ENCODE measurements at regions not wholly inside any gene's neighbourhood (a gene's known extent, or its start where the extent isn't known, plus 50 kb on each side); places are given as distances from the start of the nearest gene placed in this dataset.

DNA sequence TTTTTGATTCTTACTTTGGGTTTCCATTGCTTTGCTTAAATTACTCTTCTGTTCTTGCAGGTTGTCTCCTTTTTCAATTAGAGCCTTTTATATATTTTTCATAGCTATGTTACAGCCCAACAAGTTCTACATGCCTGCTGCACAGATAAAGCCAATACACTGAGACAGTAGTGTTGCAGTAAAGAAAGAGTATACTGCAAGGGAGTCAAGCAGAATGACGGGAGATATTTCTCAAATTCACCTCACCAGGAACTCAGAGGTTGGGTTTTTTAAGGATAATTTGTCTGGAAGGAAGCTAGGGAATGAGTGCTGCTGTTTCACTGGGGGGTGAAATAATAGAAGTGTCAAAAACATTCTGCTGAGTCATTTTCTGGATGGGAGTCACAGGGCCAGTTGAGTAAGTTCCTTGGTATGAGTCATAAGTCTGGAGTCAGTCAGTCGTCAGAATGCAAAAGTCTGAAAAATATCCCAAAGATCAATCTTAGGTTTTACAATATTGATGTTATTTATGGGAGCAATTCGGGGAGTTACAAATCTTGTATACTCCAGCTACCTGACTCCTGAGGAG, 193.0 kb upstream of the RGPD4 start (continued):
- peak; percentile 79; the same call in 1 of the 2 replicates for TF ChIP-seq FOSL2 (IDR thresholded peaks at IDR 0.05; ENCODE audit: borderline replicate concordance, low read depth)
- peak; percentile 69 for TF ChIP-seq JUND (IDR thresholded peaks at IDR 0.05)
- TF ChIP-seq REST (IDR thresholded peaks at IDR 0.05; ENCODE audit: low read depth, low read length): no peak
- no peak for TF ChIP-seq RFX5 (IDR thresholded peaks at IDR 0.05; ENCODE audit: low read length)
- peak; percentile 64 for TF ChIP-seq TCF12 (IDR thresholded peaks at IDR 0.05)
- TF ChIP-seq, protein P1, sequence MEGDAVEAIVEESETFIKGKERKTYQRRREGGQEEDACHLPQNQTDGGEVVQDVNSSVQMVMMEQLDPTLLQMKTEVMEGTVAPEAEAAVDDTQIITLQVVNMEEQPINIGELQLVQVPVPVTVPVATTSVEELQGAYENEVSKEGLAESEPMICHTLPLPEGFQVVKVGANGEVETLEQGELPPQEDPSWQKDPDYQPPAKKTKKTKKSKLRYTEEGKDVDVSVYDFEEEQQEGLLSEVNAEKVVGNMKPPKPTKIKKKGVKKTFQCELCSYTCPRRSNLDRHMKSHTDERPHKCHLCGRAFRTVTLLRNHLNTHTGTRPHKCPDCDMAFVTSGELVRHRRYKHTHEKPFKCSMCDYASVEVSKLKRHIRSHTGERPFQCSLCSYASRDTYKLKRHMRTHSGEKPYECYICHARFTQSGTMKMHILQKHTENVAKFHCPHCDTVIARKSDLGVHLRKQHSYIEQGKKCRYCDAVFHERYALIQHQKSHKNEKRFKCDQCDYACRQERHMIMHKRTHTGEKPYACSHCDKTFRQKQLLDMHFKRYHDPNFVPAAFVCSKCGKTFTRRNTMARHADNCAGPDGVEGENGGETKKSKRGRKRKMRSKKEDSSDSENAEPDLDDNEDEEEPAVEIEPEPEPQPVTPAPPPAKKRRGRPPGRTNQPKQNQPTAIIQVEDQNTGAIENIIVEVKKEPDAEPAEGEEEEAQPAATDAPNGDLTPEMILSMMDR (IDR thresholded peaks at IDR 0.05): no peak

DNA sequence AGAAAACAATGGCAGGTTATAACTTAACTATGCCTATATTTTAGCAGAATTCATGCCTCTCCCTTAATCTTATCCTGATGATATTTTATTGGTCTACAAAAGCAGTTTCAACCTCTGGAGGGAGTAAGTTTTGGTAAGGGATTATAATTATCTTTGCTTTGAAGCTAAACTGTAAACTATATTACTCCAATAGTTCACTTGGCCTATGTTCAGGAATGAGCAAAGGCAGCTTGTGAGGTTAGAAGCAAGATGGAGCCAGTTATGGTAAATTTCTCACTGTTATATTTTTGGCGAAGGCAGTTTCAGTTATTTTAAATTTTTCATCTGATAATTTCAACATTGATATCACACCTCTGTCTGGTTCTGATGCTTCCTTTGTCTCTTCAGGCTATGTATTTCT, 192.5 kb upstream of the RGPD4 start:
- 57% methylated on average over 1 of the region's 1 CpG for WGBS (ENCODE audit: low lambda C conversion rate)

More for the DNA sequence above, 192.5 kb upstream of the RGPD4 start:
- no peak overlapping the region for H3K4me2 ChIP-seq
- H3K4me1 ChIP-seq (ENCODE audit: control insufficient read depth in 1 of 2, insufficient read depth in 2 of 2, low read depth in 1 of 2, low read length in 1 of 2): no peaks in the 10 kb centered on the region
- no peak overlapping the region for H2AFZ ChIP-seq (ENCODE audit: low read depth)
- H3K79me2 ChIP-seq (ENCODE audit: insufficient read depth): no peaks in the 10 kb centered on the region
- TF ChIP-seq POLR2AphosphoS5 (IDR thresholded peaks at IDR 0.05; ENCODE audit: low read depth, low read length): no peak
- TF ChIP-seq MEF2A (IDR thresholded peaks at IDR 0.05; ENCODE audit: borderline replicate concordance, low read depth): no peak
- no peak for TF ChIP-seq EZH2phosphoT487 (IDR thresholded peaks at IDR 0.05; ENCODE audit: borderline replicate concordance, low read depth)
- TF ChIP-seq NFIC (IDR thresholded peaks at IDR 0.05; ENCODE audit: borderline replicate concordance): no peak
- TF ChIP-seq RFX5 (IDR thresholded peaks at IDR 0.05; ENCODE audit: low read length): no peak
- TF ChIP-seq, protein P2, sequence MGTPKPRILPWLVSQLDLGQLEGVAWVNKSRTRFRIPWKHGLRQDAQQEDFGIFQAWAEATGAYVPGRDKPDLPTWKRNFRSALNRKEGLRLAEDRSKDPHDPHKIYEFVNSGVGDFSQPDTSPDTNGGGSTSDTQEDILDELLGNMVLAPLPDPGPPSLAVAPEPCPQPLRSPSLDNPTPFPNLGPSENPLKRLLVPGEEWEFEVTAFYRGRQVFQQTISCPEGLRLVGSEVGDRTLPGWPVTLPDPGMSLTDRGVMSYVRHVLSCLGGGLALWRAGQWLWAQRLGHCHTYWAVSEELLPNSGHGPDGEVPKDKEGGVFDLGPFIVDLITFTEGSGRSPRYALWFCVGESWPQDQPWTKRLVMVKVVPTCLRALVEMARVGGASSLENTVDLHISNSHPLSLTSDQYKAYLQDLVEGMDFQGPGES (IDR thresholded peaks at IDR 0.05; ENCODE audit: low read depth, low read length): no peak
- TF ChIP-seq GABPA (IDR thresholded peaks at IDR 0.05; ENCODE audit: low read depth): no peak
- TF ChIP-seq RXRA (IDR thresholded peaks at IDR 0.05; ENCODE audit: borderline replicate concordance, low read depth): no peak
- POLR2A ChIA-PET: no interaction called here
- H3K9me2 ChIP-seq: no peaks in the 10 kb centered on the region
- no peaks in the 10 kb centered on the region for H3K36me3 ChIP-seq (replicated peaks in 1 of 2; ENCODE audit: control insufficient read depth in 1 of 2, insufficient read depth in 2 of 2, low read length in 1 of 2)
- H4K20me1 ChIP-seq (ENCODE audit: insufficient read depth): no peaks in the 10 kb centered on the region
- H3K4me3 ChIP-seq (ENCODE audit: low read depth in 2 of 2, low read length in 1 of 2): no peak overlapping the region
- H3F3A ChIP-seq (replicated peaks; ENCODE audit: insufficient read depth): peaks cover 9% of the 10 kb centered on the region
- DNase-seq: no peak
- CTCF ChIA-PET: interaction anchor here (2.3 kb wide), 1 partner anchor 24 kb away, joined by 4 read pairs; no protein-coding TSS in a partner anchor
- H3K9me3 ChIP-seq: peaks cover 3% of the 10 kb centered on the region; the same call in 1 of the 2 replicates
- no peaks in the 10 kb centered on the region for H3K27me3 ChIP-seq (ENCODE audit: insufficient read depth)
- peak overlapping the region in 1 of 2 experiments; percentile 47; a peak in 2 of 4 replicates for H3K27ac ChIP-seq (ENCODE audit: low read depth in 2 of 2, low read length in 1 of 2)
- no peak overlapping the region for H3K9ac ChIP-seq

All from SK-N-SH (cell line).